GM23338 (cell line): ENCODE measurements at regions not wholly inside any gene's neighbourhood (a gene's known extent, or its start where the extent isn't known, plus 50 kb on each side); places are given as distances from the start of the nearest gene placed in this dataset.

Source experiments
- ATAC-seq: fragments of 200-7000 bp; cut with Tn5 transposase; 3 replicates; pipeline ENCODE4 v1.9.1; 2020
- DNase-seq: peaks from one replicate; pipeline ENCODE4 v3.0.0-alpha.2; 2015; ENCODE audit warnings: low spot score
- H2AFZ ChIP-seq: fragments of 200-600 bp; sonication (generic); 2 replicates; pipeline ENCODE4 v1.8.0; 2016; ENCODE audit warnings: antibody characterized with exemption, mild to moderate bottlenecking, moderate library complexity
- H3F3A ChIP-seq: fragments of 200-600 bp; sonication (generic); replicated peaks from 2 replicates; pipeline ENCODE4 v1.8.0; 2017; ENCODE audit warnings: antibody characterized with exemption, mixed run types, low read depth
- H3K27ac ChIP-seq: fragments of 200-600 bp; sonication (generic); 2 replicates; pipeline ENCODE4 v1.6.1; 2016; ENCODE audit warnings: low read depth
- H3K27me3 ChIP-seq: fragments of 200-600 bp; sonication (generic); 2 replicates; pipeline ENCODE4 v1.8.0; 2016; ENCODE audit warnings: mild to moderate bottlenecking, mixed run types, moderate library complexity; ENCODE audit not compliant: insufficient read depth
- H3K36me3 ChIP-seq: fragments of 200-600 bp; sonication (generic); 2 replicates; pipeline ENCODE4 v1.8.0; 2016; ENCODE audit warnings: mild to moderate bottlenecking; ENCODE audit not compliant: insufficient read depth
- H3K4me1 ChIP-seq: fragments of 200-600 bp; sonication (generic); 2 replicates; pipeline ENCODE4 v1.8.0; 2016; ENCODE audit warnings: mild to moderate bottlenecking, moderate library complexity; ENCODE audit not compliant: insufficient read depth
- H3K4me2 ChIP-seq: fragments of 200-600 bp; sonication (generic); 2 replicates; pipeline ENCODE4 v1.7.1; 2017; ENCODE audit warnings: mixed run types
- H3K4me3 ChIP-seq: fragments of 200-600 bp; sonication (generic); 2 replicates; pipeline ENCODE4 v1.6.1; 2016; ENCODE audit warnings: mixed run types
- H3K79me2 ChIP-seq: fragments of 200-600 bp; sonication (generic); replicated peaks from 2 replicates; pipeline ENCODE4 v1.8.0; 2017; ENCODE audit warnings: mild to moderate bottlenecking; ENCODE audit not compliant: insufficient read depth
- H3K9me2 ChIP-seq: fragments of 200-600 bp; sonication (generic); 2 replicates; pipeline ENCODE4 v1.8.0; 2017; ENCODE audit not compliant: insufficient read depth
- H4K20me1 ChIP-seq: fragments of 200-600 bp; sonication (generic); replicated peaks from 2 replicates; pipeline ENCODE4 v1.8.0; 2017; ENCODE audit warnings: mild to moderate bottlenecking; ENCODE audit not compliant: insufficient read depth
- H3K27ac Mint-ChIP-seq: 2 replicates; pipeline ENCODE4 v1.8.0; 2020; ENCODE audit warnings: inconsistent platforms, mild to moderate bottlenecking, moderate library complexity, mixed read lengths
- H3K27me3 Mint-ChIP-seq: 3 replicates; pipeline ENCODE4 v1.8.0; 2022; ENCODE audit warnings: low read depth, mild to moderate bottlenecking, moderate library complexity, mixed read lengths, inconsistent platforms; ENCODE audit not compliant: insufficient read depth, poor library complexity
- H3K36me3 Mint-ChIP-seq: 3 replicates; pipeline ENCODE4 v1.8.0; 2021; ENCODE audit warnings: low read depth, mild to moderate bottlenecking, inconsistent platforms, moderate library complexity, mixed read lengths
- H3K4me1 Mint-ChIP-seq: 3 replicates; pipeline ENCODE4 v1.8.0; 2020; ENCODE audit warnings: mild to moderate bottlenecking, inconsistent platforms, mixed read lengths
- H3K4me3 Mint-ChIP-seq: 3 replicates; pipeline ENCODE4 v1.8.0; 2021; ENCODE audit warnings: moderate library complexity, mild to moderate bottlenecking, inconsistent platforms, mixed read lengths
- H3K9me3 Mint-ChIP-seq: 3 replicates; pipeline ENCODE4 v1.8.0; 2020; ENCODE audit warnings: moderate library complexity, mild to moderate bottlenecking, inconsistent platforms, mixed read lengths
- CREB1 ChIP-seq: fragments of 250-450 bp; sonication (Bioruptor Pico); IDR thresholded peaks from 2 replicates; pipeline ENCODE4 v1.5.0; 2020; ENCODE audit warnings: low read depth, mild to moderate bottlenecking, moderate library complexity
- EZH2 ChIP-seq: fragments of 200-600 bp; sonication (generic); IDR thresholded peaks from one replicate; pipeline ENCODE4 v1.8.0; 2017; ENCODE audit warnings: antibody characterized with exemption, mild to moderate bottlenecking, low read depth; ENCODE audit not compliant: unreplicated experiment
- JUNB ChIP-seq: IDR thresholded peaks from one replicate; pipeline ENCODE4 v1.6.1; 2016; ENCODE audit warnings: antibody characterized with exemption; ENCODE audit not compliant: unreplicated experiment
- POLR2AphosphoS5 ChIP-seq: IDR thresholded peaks from 2 replicates; pipeline ENCODE4 v1.6.1; 2016; ENCODE audit warnings: antibody characterized with exemption, low read depth
- REST ChIP-seq: IDR thresholded peaks from one replicate; pipeline ENCODE4 v1.6.1; 2018; ENCODE audit warnings: antibody characterized with exemption; ENCODE audit not compliant: unreplicated experiment
- STAT1 ChIP-seq: IDR thresholded peaks from one replicate; pipeline ENCODE4 v1.6.1; 2016; ENCODE audit warnings: antibody characterized with exemption; ENCODE audit not compliant: unreplicated experiment
- ZNF114 ChIP-seq: fragments of 250-450 bp; sonication (Bioruptor Pico); IDR thresholded peaks from 2 replicates; pipeline ENCODE4 v1.5.0; 2020; ENCODE audit warnings: mild to moderate bottlenecking, moderate library complexity

DNA sequence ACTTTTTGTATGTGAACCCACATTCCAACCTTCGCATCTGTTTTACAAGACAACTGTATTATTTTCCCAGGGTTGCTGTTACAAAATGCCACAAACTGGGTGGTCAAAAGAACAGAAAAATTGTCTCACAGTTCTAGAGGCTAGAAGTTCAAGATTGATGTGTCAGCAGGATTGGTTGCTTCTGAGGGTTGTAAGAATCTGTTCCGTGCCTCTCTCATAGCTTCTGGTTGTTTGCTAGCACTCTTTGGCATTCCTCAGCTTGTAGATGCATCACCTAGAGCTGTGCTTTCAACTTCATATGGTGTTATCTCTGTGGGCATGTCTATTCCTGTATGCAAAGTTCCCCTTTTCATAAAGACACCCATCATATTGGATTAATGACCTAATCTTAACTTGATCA lies 1067.2 kb downstream of the EPHA7 start:
- Histone ChIP-seq H3K27ac (no peak overlapping the region), H3K79me2 (no peaks in the 10 kb centered on the region), H3F3A (no peaks in the 10 kb centered on the region), H3K27me3 (no peaks in the 10 kb centered on the region), H2AFZ (0 out of 2 replicates have a peak overlapping the region, but pooled peaks have one; percentile 20), H3K4me3 (no peak overlapping the region), H3K4me1 (no peaks in the 10 kb centered on the region), H3K36me3 (no peaks in the 10 kb centered on the region), H4K20me1 (no peaks in the 10 kb centered on the region), H3K9me2 (no peaks in the 10 kb centered on the region), H3K4me2 (no peak overlapping the region)
- DNase-seq = no peak
- Mint-ChIP-seq H3K36me3 (no peaks in the 10 kb centered on the region), H3K4me1 (no peaks in the 10 kb centered on the region), H3K27ac (no peak overlapping the region), H3K27me3 (no peaks in the 10 kb centered on the region), H3K9me3 (no peaks in the 10 kb centered on the region), H3K4me3 (no peak overlapping the region)
- no peak for ATAC-seq
- TF ChIP-seq ZNF114 = no peak

- Mint-ChIP-seq H3K27me3 (no peaks in the 10 kb centered on the region), H3K27ac (no peak overlapping the region), H3K4me3 (no peak overlapping the region), H3K9me3 (no peaks in the 10 kb centered on the region), H3K4me1 (no peaks in the 10 kb centered on the region), H3K36me3 (no peaks in the 10 kb centered on the region)
- DNase-seq = no peak
- no peaks in the 10 kb centered on the region for H3K79me2 ChIP-seq
- no peak for TF ChIP-seq REST
- H3K4me1 ChIP-seq = no peaks in the 10 kb centered on the region
- H3K4me2 ChIP-seq = no peak overlapping the region
- H3K27me3 ChIP-seq = no peaks in the 10 kb centered on the region
- no peak overlapping the region for H3K4me3 ChIP-seq
- H3F3A ChIP-seq = no peaks in the 10 kb centered on the region
- H2AFZ ChIP-seq = no peak overlapping the region
- no peak for ATAC-seq
- H3K9me2 ChIP-seq = no peaks in the 10 kb centered on the region
- H3K27ac ChIP-seq = no peak overlapping the region
- H4K20me1 ChIP-seq = no peaks in the 10 kb centered on the region
- no peaks in the 10 kb centered on the region for H3K36me3 ChIP-seq
These were observed 1078.2 kb downstream of the EPHA7 start for GRCh38 chr6:92341201-92341600.

- Histone ChIP-seq H3K4me3 (no peak overlapping the region), H3K4me2 (no peak overlapping the region), H3K9me2 (no peaks in the 10 kb centered on the region), H3K79me2 (no peaks in the 10 kb centered on the region), H2AFZ (no peak overlapping the region), H3K27ac (no peak overlapping the region), H4K20me1 (no peaks in the 10 kb centered on the region), H3K4me1 (no peaks in the 10 kb centered on the region), H3F3A (no peaks in the 10 kb centered on the region), H3K27me3 (no peaks in the 10 kb centered on the region), H3K36me3 (no peaks in the 10 kb centered on the region)
- TF ChIP-seq STAT1 (no peak), POLR2AphosphoS5 (no peak), CREB1 (CRISPR knock-in tag) (no peak), EZH2 (no peak), JUNB (no peak), ZNF114 (no peak)
- Mint-ChIP-seq H3K27ac (no peak overlapping the region), H3K9me3 (no peaks in the 10 kb centered on the region), H3K4me1 (no peaks in the 10 kb centered on the region), H3K4me3 (no peak overlapping the region), H3K27me3 (no peaks in the 10 kb centered on the region), H3K36me3 (no peaks in the 10 kb centered on the region)
- DNase-seq (no peak), ATAC-seq (no peak)
These were observed 1079.3 kb downstream of the EPHA7 start for GRCh38 chr6:92339936-92340640.
